WTC11 (cell line): ENCODE measurements at regions not wholly inside any gene's neighbourhood (a gene's known extent, or its start where the extent isn't known, plus 50 kb on each side); places are given as distances from the start of the nearest gene placed in this dataset.

Experiments used
- ATAC-seq: fragments of 200-7000 bp; cut with Tn5 transposase; 2 replicates; pipeline ENCODE4 v1.10.0; 2021; ENCODE audit warnings: mild to moderate bottlenecking, moderate library complexity
- CTCF ChIA-PET: fragments of 300-600 bp; sonication (Branson Sonifier 250); formaldehyde crosslinking; loops from one replicate; lab custom pipeline; 2021; ENCODE audit warnings: antibody characterized with exemption; lab: Charles Lee
- POLR2A ChIA-PET: fragments of 350-600 bp; sonication (Branson Sonifier 250); formaldehyde crosslinking; loops from one replicate; lab custom pipeline; 2021; ENCODE audit warnings: antibody characterized with exemption; lab: Charles Lee
- DNase-seq: peaks from one replicate; pipeline ENCODE4 v3.0.0; 2021; ENCODE audit warnings: low spot score
- H3K27ac Mint-ChIP-seq: 2 replicates; pipeline ENCODE4 v1.8.0; 2021; ENCODE audit warnings: mixed read lengths
- H3K27me3 Mint-ChIP-seq: 2 replicates; pipeline ENCODE4 v1.8.0; 2021; ENCODE audit warnings: low read depth, mild to moderate bottlenecking, moderate library complexity, mixed read lengths
- H3K36me3 Mint-ChIP-seq: 2 replicates; pipeline ENCODE4 v1.8.0; 2021; ENCODE audit warnings: mixed read lengths
- H3K4me1 Mint-ChIP-seq: 2 replicates; pipeline ENCODE4 v1.8.0; 2022; ENCODE audit warnings: mixed read lengths
- H3K4me3 Mint-ChIP-seq: 2 replicates; pipeline ENCODE4 v1.8.0; 2021; ENCODE audit warnings: mild to moderate bottlenecking, moderate library complexity, mixed read lengths
- H3K9me3 Mint-ChIP-seq: 2 replicates; pipeline ENCODE4 v1.8.0; 2021; ENCODE audit warnings: mixed read lengths
- AR ChIP-seq: fragments of 250-450 bp; sonication (Bioruptor Pico); IDR thresholded peaks from 2 replicates; pipeline ENCODE4 v1.9.0; 2021; ENCODE audit warnings: mild to moderate bottlenecking
- ARID4B ChIP-seq: sonication (generic); formaldehyde crosslinking; IDR thresholded peaks from 2 replicates; pipeline ENCODE4 v1.8.0; 2023; ENCODE audit warnings: missing genetic modification reagents, mild to moderate bottlenecking, borderline replicate concordance
- ERG ChIP-seq: fragments of 250-450 bp; sonication (Bioruptor Pico); IDR thresholded peaks from 2 replicates; pipeline ENCODE4 v1.8.0; 2021; ENCODE audit warnings: mild to moderate bottlenecking
- IRF1 ChIP-seq: sonication (generic); formaldehyde crosslinking; IDR thresholded peaks from 2 replicates; pipeline ENCODE4 v1.8.0; 2023; ENCODE audit warnings: missing genetic modification reagents
- IRF2 ChIP-seq: sonication (generic); formaldehyde crosslinking; IDR thresholded peaks from 2 replicates; pipeline ENCODE4 v1.8.0; 2022; ENCODE audit warnings: low read depth, missing genetic modification reagents, borderline replicate concordance
- KAT7 ChIP-seq: sonication (generic); formaldehyde crosslinking; IDR thresholded peaks from 2 replicates; pipeline ENCODE4 v1.8.1; 2023; ENCODE audit warnings: missing genetic modification reagents, mild to moderate bottlenecking, borderline replicate concordance
- PRDM15 ChIP-seq: sonication (generic); formaldehyde crosslinking; IDR thresholded peaks from 2 replicates; pipeline ENCODE4 v1.8.0; 2022; ENCODE audit warnings: missing genetic modification reagents
- ZNF425 ChIP-seq: fragments of 250-450 bp; sonication (Bioruptor Pico); conservative IDR thresholded peaks from 2 replicates; pipeline ENCODE4 v1.9.0; 2021; ENCODE audit warnings: mild to moderate bottlenecking
- ZSCAN18 ChIP-seq: fragments of 250-450 bp; sonication (Bioruptor Pico); IDR thresholded peaks from 2 replicates; pipeline ENCODE4 v2.1.2; 2022; ENCODE audit warnings: mild to moderate bottlenecking, moderate library complexity

- CTCF ChIA-PET, result no interaction called here
- POLR2A ChIA-PET, result no interaction called here
- no peaks in the 10 kb centered on the region for H3K36me3 Mint-ChIP-seq
- no peaks in the 10 kb centered on the region; the same call in 1 of the 2 replicates for H3K27me3 Mint-ChIP-seq
- no peak for TF ChIP-seq AR
- TF ChIP-seq ZSCAN18 (CRISPR knock-in tag), result no peak
- TF ChIP-seq ERG (CRISPR knock-in tag), result no peak
- TF ChIP-seq ARID4B (CRISPR knock-in tag), result no peak
- TF ChIP-seq KAT7 (CRISPR knock-in tag), result no peak
- no peak for TF ChIP-seq PRDM15 (CRISPR knock-in tag)
- TF ChIP-seq IRF2 (CRISPR knock-in tag), result no peak
- TF ChIP-seq IRF1 (CRISPR knock-in tag), result no peak
- no peak for TF ChIP-seq ZNF425
- no peak overlapping the region for H3K27ac Mint-ChIP-seq
- H3K4me3 Mint-ChIP-seq, result no peak overlapping the region
- DNase-seq, result no peak
- H3K4me1 Mint-ChIP-seq, result peaks cover 7% of the 10 kb centered on the region
- ATAC-seq, result no peak
- H3K9me3 Mint-ChIP-seq, result no peaks in the 10 kb centered on the region
Measured at GRCh38 chr7:93719546-93719945, 145.0 kb upstream of the CALCR start.
